A549 (cell line): ENCODE measurements at regions not wholly inside any gene's neighbourhood (a gene's known extent, or its start where the extent isn't known, plus 50 kb on each side); places are given as distances from the start of the nearest gene placed in this dataset.

Source experiments
- CEBPB ChIP-seq, 2 experiments: fragments of >200 bp in 1 of 2; sonication (Bioruptor Twin) in 1 of 2; formaldehyde crosslinking in 1 of 2; IDR thresholded peaks; 2 replicates each; pipeline ENCODE4 v1.6.1; 2012 to 2016
- CHD2 ChIP-seq: fragments of 150-350 bp; IDR thresholded peaks from 2 replicates; pipeline ENCODE4 v1.6.1; 2014; ENCODE audit warnings: low read length; ENCODE audit not compliant: partially characterized antibody
- CHD4 ChIP-seq: fragments of 200-600 bp; sonication (generic); IDR thresholded peaks from 2 replicates; pipeline ENCODE4 v1.6.1; 2016; ENCODE audit warnings: antibody characterized with exemption, mild to moderate bottlenecking, borderline replicate concordance
- CTCF ChIP-seq: fragments of >200 bp; sonication (Bioruptor Twin); formaldehyde crosslinking; IDR thresholded peaks from 3 replicates; pipeline ENCODE4 v1.5.1; 2016
- E2F6 ChIP-seq: IDR thresholded peaks from 2 replicates; pipeline ENCODE4 v1.6.1; 2012; ENCODE audit warnings: low read depth, borderline replicate concordance
- EP300 ChIP-seq, 2 experiments: fragments of >200 bp; sonication (Bioruptor Twin); formaldehyde crosslinking; IDR thresholded peaks; 2 replicates in 1 of 2; 3 replicates in 1 of 2; pipeline ENCODE4 v1.6.1; 2016 to 2017
- ESRRA ChIP-seq: fragments of 150-350 bp; IDR thresholded peaks from 2 replicates; pipeline ENCODE4 v1.6.1; 2014; ENCODE audit warnings: mild to moderate bottlenecking, low read length, borderline replicate concordance
- GATA3 ChIP-seq: IDR thresholded peaks from 2 replicates; pipeline ENCODE4 v1.6.1; 2012; ENCODE audit warnings: borderline replicate concordance
- KDM1A ChIP-seq: fragments of 200-600 bp; sonication (generic); IDR thresholded peaks from 2 replicates; pipeline ENCODE4 v1.6.1; 2016; ENCODE audit warnings: low read depth, mild to moderate bottlenecking
- RCOR1 ChIP-seq: fragments of 150-350 bp; IDR thresholded peaks from 2 replicates; pipeline ENCODE4 v1.6.1; 2014; ENCODE audit warnings: antibody characterized with exemption, low read length, low read depth
- REST ChIP-seq: fragments of 200-600 bp; sonication (generic); IDR thresholded peaks from 2 replicates; pipeline ENCODE4 v1.6.1; 2016; ENCODE audit warnings: antibody characterized with exemption, mild to moderate bottlenecking, moderate library complexity
- SMC3 ChIP-seq: fragments of >200 bp; sonication (Bioruptor Twin); formaldehyde crosslinking; IDR thresholded peaks from 3 replicates; pipeline ENCODE4 v1.6.1; 2018; ENCODE audit warnings: inconsistent platforms
- USF2 ChIP-seq: fragments of 450-650 bp; IDR thresholded peaks from 2 replicates; pipeline ENCODE4 v1.6.1; 2014; ENCODE audit warnings: antibody characterized with exemption
- ZNF302 ChIP-seq: fragments of 250-450 bp; sonication (Bioruptor Pico); IDR thresholded peaks from 2 replicates; pipeline ENCODE4 v1.9.0; 2021; ENCODE audit warnings: inconsistent platforms, mild to moderate bottlenecking, moderate library complexity

GRCh38 chr21:28833609-28834008, 159.1 kb downstream of the LTN1 start:
- TF ChIP-seq CTCF (no peak), CEBPB (IDR thresholded peaks at IDR 0.05) (no peak), E2F6 (no peak), CHD2 (no peak), REST (no peak), ESRRA (no peak), SMC3 (no peak), CHD4 (no peak), GATA3 (no peak), EP300 (IDR thresholded peaks at IDR 0.05) (no peak), USF2 (no peak), ZNF302 (CRISPR knock-in tag) (no peak), KDM1A (no peak), RCOR1 (no peak)
